ENCODE measurements at regions not wholly inside any gene's neighbourhood (a gene's known extent, or its start where the extent isn't known, plus 50 kb on each side); places are given as distances from the start of the nearest gene placed in this dataset.

GRCh38 chr9:16098306-16098705 is 545.5 kb downstream of the CCDC171 start:
- DNase-seq (ENCODE audit: low read depth, low spot score): no peak
- no peak for TF ChIP-seq CTCF (IDR thresholded peaks at IDR 0.05; ENCODE audit: insufficient read depth, low read length, missing control alignments)
- H3K4me3 ChIP-seq (ENCODE audit: low read depth, low read length): no peak overlapping the region
- POLR2A ChIA-PET: no interaction called here
- CTCF ChIA-PET: interaction anchor here (1.6 kb wide), 1 partner anchor 36 kb away, joined by 5 read pairs; no protein-coding TSS in a partner anchor

GRCh38 chr9:16099732-16100536 is 547.1 kb downstream of the CCDC171 start:
- ChIA-PET POLR2A (no interaction called here), CTCF (interaction anchor here (0.7 to 1.6 kb wide), 2 partner anchors 17 to 34 kb away, joined by 4 to 5 read pairs; no protein-coding TSS in a partner anchor)
- no peak overlapping the region for H3K4me3 ChIP-seq (ENCODE audit: low read depth, low read length)
- DNase-seq (ENCODE audit: low read depth, low spot score): no peak
- TF ChIP-seq CTCF (IDR thresholded peaks at IDR 0.05; ENCODE audit: insufficient read depth, low read length, missing control alignments): no peak

GRCh38 chr9:16100537-16101091 is 547.8 kb downstream of the CCDC171 start:
- no peak for DNase-seq (ENCODE audit: low read depth, low spot score)
- POLR2A ChIA-PET: no interaction called here
- CTCF ChIA-PET: interaction anchor here (1.4 kb wide), 1 partner anchor 16 kb away, joined by 3 read pairs; no protein-coding TSS in a partner anchor
- H3K4me3 ChIP-seq (ENCODE audit: low read depth, low read length): no peak overlapping the region
- TF ChIP-seq CTCF (IDR thresholded peaks at IDR 0.05; ENCODE audit: insufficient read depth, low read length, missing control alignments): no peak

GRCh38 chr9:16102154-16102553 is 549.3 kb downstream of the CCDC171 start:
- ChIA-PET CTCF (interaction anchor here (1.4 kb wide), 2 partner anchors 18 to 32 kb away, joined by 3 read pairs; no protein-coding TSS in a partner anchor), POLR2A (no interaction called here)
- DNase-seq (ENCODE audit: low read depth, low spot score): no peak
- TF ChIP-seq CTCF (IDR thresholded peaks at IDR 0.05; ENCODE audit: insufficient read depth, low read length, missing control alignments): no peak
- H3K4me3 ChIP-seq (ENCODE audit: low read depth, low read length): no peak overlapping the region

- no peak overlapping the region for H3K4me3 ChIP-seq (ENCODE audit: low read depth, low read length)
- no peak for TF ChIP-seq CTCF (IDR thresholded peaks at IDR 0.05; ENCODE audit: insufficient read depth, low read length, missing control alignments)
- CTCF ChIA-PET: interaction anchor here (0.7 to 1.3 kb wide), 2 partner anchors 13 to 30 kb away, joined by 3 to 4 read pairs; no protein-coding TSS in a partner anchor
- no peak for DNase-seq (ENCODE audit: low read depth, low spot score)
- POLR2A ChIA-PET: no interaction called here
Measured at GRCh38 chr9:16103620-16104397, 551.0 kb downstream of the CCDC171 start.

Data from AG04449 (cell line).